Neural crest cell (in vitro differentiated cells): ENCODE measurements at regions not wholly inside any gene's neighbourhood (a gene's known extent, or its start where the extent isn't known, plus 50 kb on each side); places are given as distances from the start of the nearest gene placed in this dataset.

Experiments used
- DNase-seq: peaks from one replicate; pipeline ENCODE4 v3.0.0; 2021; ENCODE audit warnings: low read depth, mixed read lengths, low spot score
- H3K27ac Mint-ChIP-seq: one replicate; pipeline ENCODE4 v1.8.0; 2021; ENCODE audit warnings: mild to moderate bottlenecking, mixed read lengths; ENCODE audit not compliant: unreplicated experiment
- H3K27me3 Mint-ChIP-seq: 2 replicates; pipeline ENCODE4 v1.8.0; 2021; ENCODE audit warnings: low read depth, mild to moderate bottlenecking, mixed read lengths
- H3K36me3 Mint-ChIP-seq: 2 replicates; pipeline ENCODE4 v1.8.0; 2021; ENCODE audit warnings: low read depth, mild to moderate bottlenecking, mixed read lengths
- H3K4me1 Mint-ChIP-seq: 2 replicates; pipeline ENCODE4 v1.8.0; 2021; ENCODE audit warnings: mixed read lengths
- H3K4me3 Mint-ChIP-seq: one replicate; pipeline ENCODE4 v1.8.0; 2021; ENCODE audit warnings: mild to moderate bottlenecking, mixed read lengths
- H3K9me3 Mint-ChIP-seq: 2 replicates; pipeline ENCODE4 v1.8.0; 2021; ENCODE audit warnings: mixed read lengths
- CTCF ChIP-seq: fragments of 200-600 bp; sonication (generic); conservative IDR thresholded peaks from 2 replicates; pipeline ENCODE4 v1.5.0; 2021; ENCODE audit warnings: antibody characterized with exemption, mild to moderate bottlenecking

- peaks cover 3% of the 10 kb centered on the region for H3K36me3 Mint-ChIP-seq
- no peaks in the 10 kb centered on the region for H3K27me3 Mint-ChIP-seq
- peaks cover 3% of the 10 kb centered on the region for H3K9me3 Mint-ChIP-seq
- H3K27ac Mint-ChIP-seq, result no peak overlapping the region
- H3K4me1 Mint-ChIP-seq, result no peaks in the 10 kb centered on the region
- TF ChIP-seq CTCF, result no peak
- DNase-seq, result no peak
- H3K4me3 Mint-ChIP-seq, result no peak overlapping the region
These were observed 55.4 kb upstream of the RELL1 start for GRCh38 chr4:37741564-37741963.

- Mint-ChIP-seq H3K27ac (no peak overlapping the region), H3K27me3 (no peaks in the 10 kb centered on the region), H3K4me1 (no peaks in the 10 kb centered on the region), H3K4me3 (no peak overlapping the region), H3K36me3 (peaks cover 3% of the 10 kb centered on the region), H3K9me3 (peaks cover 3% of the 10 kb centered on the region)
- no peak for DNase-seq
- TF ChIP-seq CTCF, result no peak
These were observed 54.4 kb upstream of the RELL1 start for GRCh38 chr4:37740546-37740945.

- H3K9me3 Mint-ChIP-seq, result no peaks in the 10 kb centered on the region
- no peak for TF ChIP-seq CTCF
- H3K27me3 Mint-ChIP-seq, result no peaks in the 10 kb centered on the region
- no peak overlapping the region for H3K27ac Mint-ChIP-seq
- H3K36me3 Mint-ChIP-seq, result no peaks in the 10 kb centered on the region
- no peak overlapping the region for H3K4me3 Mint-ChIP-seq
- DNase-seq, result no peak
- peaks cover 9% of the 10 kb centered on the region for H3K4me1 Mint-ChIP-seq
These were observed 51.3 kb upstream of the RELL1 start for GRCh38 chr4:37737466-37737865.
